ENCODE measurements at regions not wholly inside any gene's neighbourhood (a gene's known extent, or its start where the extent isn't known, plus 50 kb on each side); places are given as distances from the start of the nearest gene placed in this dataset.

- peak overlapping the region in 1 of 5 donors; percentile 55 for H3K27ac ChIP-seq
- H3K27me3 ChIP-seq: no peaks in the 10 kb centered on the region
Observed at GRCh38 chr10:36789974-36790373, 335.4 kb upstream of the ANKRD30A start.

GRCh38 chr10:36788152-36788551, 337.2 kb upstream of the ANKRD30A start:
- 68 to 77% (median 77%) methylated on average over 2 of the region's 2 CpGs for WGBS, 5 donors
- Histone ChIP-seq H3K4me1 (no peaks in the 10 kb centered on the region), H3K4me3 (no peak overlapping the region), H3K36me3 (no peaks in the 10 kb centered on the region), H3K27me3 (no peaks in the 10 kb centered on the region), H3K9me3 (no peaks in the 10 kb centered on the region), H3K27ac (no peak overlapping the region)
- intact Hi-C loops (cut with DNase I; ENCODE audit: low total_unique reads): no loop called here
- TF ChIP-seq CTCF (IDR thresholded peaks at IDR 0.05): no peak
- TF ChIP-seq POLR2A (IDR thresholded peaks at IDR 0.05): no peak
- TF ChIP-seq EP300 (IDR thresholded peaks at IDR 0.05): no peak
- DNase-seq: no peak

More at GRCh38 chr10:36789974-36790373, 335.4 kb upstream of the ANKRD30A start:
- WGBS, 5 donors: 44 to 54% (median 51%) methylated on average over 4 of the region's 4 CpGs
- Histone ChIP-seq H3K9me3 (no peaks in the 10 kb centered on the region), H3K4me1 (no peaks in the 10 kb centered on the region), H3K4me3 (no peak overlapping the region), H3K36me3 (no peaks in the 10 kb centered on the region)
- peak in 2 of 3 donors; percentile 41 to 94 for TF ChIP-seq POLR2AphosphoS5 (IDR thresholded peaks at IDR 0.05)
- TF ChIP-seq CTCF (IDR thresholded peaks at IDR 0.05): no peak
- peak; percentile 45 for TF ChIP-seq EP300 (IDR thresholded peaks at IDR 0.05)
- intact Hi-C loops (cut with DNase I; ENCODE audit: low total_unique reads): no loop called here
- DNase-seq: no peak

- Histone ChIP-seq H3K36me3 (no peaks in the 10 kb centered on the region), H3K27ac (no peak overlapping the region), H3K27me3 (peaks cover 0 to 6% (median 0%) of the 10 kb centered on the region in 3 donors), H3K4me3 (no peak overlapping the region), H3K9me3 (no peaks in the 10 kb centered on the region), H3K4me1 (peaks cover 0 to 5% (median 0%) of the 10 kb centered on the region in 4 donors)
- WGBS, 5 donors: 65 to 85% (median 72%) methylated on average over 5 of the region's 5 CpGs
- no peak for DNase-seq
- intact Hi-C loops (cut with DNase I; ENCODE audit: low total_unique reads): no loop called here
- TF ChIP-seq CTCF (IDR thresholded peaks at IDR 0.05) (no peak), EP300 (IDR thresholded peaks at IDR 0.05) (no peak), POLR2AphosphoS5 (IDR thresholded peaks at IDR 0.05) (no peak), POLR2A (IDR thresholded peaks at IDR 0.05) (no peak)
Observed at GRCh38 chr10:36783400-36783799, 342.0 kb upstream of the ANKRD30A start.

- TF ChIP-seq CTCF (IDR thresholded peaks at IDR 0.05) (no peak), POLR2AphosphoS5 (IDR thresholded peaks at IDR 0.05) (no peak), EP300 (IDR thresholded peaks at IDR 0.05) (no peak), POLR2A (IDR thresholded peaks at IDR 0.05) (no peak)
- intact Hi-C loops (cut with DNase I; ENCODE audit: low total_unique reads): no loop called here
- no peak overlapping the region for H3K27ac ChIP-seq
- no peaks in the 10 kb centered on the region for H3K9me3 ChIP-seq
- no peak overlapping the region for H3K4me3 ChIP-seq
- no peaks in the 10 kb centered on the region for H3K36me3 ChIP-seq
- DNase-seq: no peak
- H3K27me3 ChIP-seq: peaks cover 0 to 6% (median 0%) of the 10 kb centered on the region in 3 donors
- 55 to 75% (median 62%) methylated on average over 5 of the region's 5 CpGs for WGBS, 5 donors
- peaks cover 0 to 5% (median 0%) of the 10 kb centered on the region in 4 donors for H3K4me1 ChIP-seq
Observed at GRCh38 chr10:36781570-36781969, 343.8 kb upstream of the ANKRD30A start.
